Breast epithelium (tissue), 3 donors: ENCODE measurements at regions not wholly inside any gene's neighbourhood (a gene's known extent, or its start where the extent isn't known, plus 50 kb on each side); places are given as distances from the start of the nearest gene placed in this dataset.

Source experiments
- CTCF ChIP-seq, 3 donors: fragments of 450-650 bp; IDR thresholded peaks; one replicate each; pipeline ENCODE4 v1.5.1; 2016 to 2017; ENCODE audit warnings: antibody characterized with exemption in 3 of 3, mild to moderate bottlenecking in 3 of 3, moderate library complexity in 3 of 3
- POLR2AphosphoS5 ChIP-seq, 3 donors: sonication (generic); formaldehyde crosslinking; IDR thresholded peaks; one replicate each; pipeline ENCODE4 v1.6.1; 2017; ENCODE audit warnings: antibody characterized with exemption in 3 of 3

- TF ChIP-seq CTCF (IDR thresholded peaks at IDR 0.05) (no peak), POLR2AphosphoS5 (IDR thresholded peaks at IDR 0.05) (no peak)
Measured at GRCh38 chr2:6747433-6747832, 118.3 kb downstream of the CMPK2 start.
